CD4-positive, alpha-beta T cell (primary cell): ENCODE measurements at regions not wholly inside any gene's neighbourhood (a gene's known extent, or its start where the extent isn't known, plus 50 kb on each side); places are given as distances from the start of the nearest gene placed in this dataset.

Experiments
- ATAC-seq: fragments of 200-7000 bp; cut with Tn5 transposase; one replicate; pipeline ENCODE4 v1.10.0; 2022; ENCODE audit warnings: mild to moderate bottlenecking; ENCODE audit not compliant: poor library complexity
- CTCF ChIA-PET: fragments of 350-600 bp; sonication (Branson Sonifier 250); formaldehyde crosslinking; loops from one replicate; lab custom pipeline; 2021; ENCODE audit warnings: antibody characterized with exemption, inconsistent platforms; lab: Charles Lee
- POLR2A ChIA-PET: fragments of 350-600 bp; sonication (Branson Sonifier 250); formaldehyde crosslinking; loops from one replicate; lab custom pipeline; 2021; ENCODE audit warnings: antibody characterized with exemption, inconsistent platforms; lab: Charles Lee
- DNase-seq, 14 experiments: peaks; one replicate each; pipeline ENCODE4 v3.0.0-alpha.2; 2013 to 2020; ENCODE audit warnings: mixed read lengths in 2 of 14
- H3K27ac ChIP-seq, 2 donors: one replicate each; pipeline versions ENCODE4 v1.5.1 to v1.7.0; 2013; ENCODE audit warnings: low read length in 2 of 2, low read depth in 1 of 2, mild to moderate bottlenecking in 1 of 2
- H3K27me3 ChIP-seq, 2 experiments: 1 replicate in 1 of 2; 2 replicates in 1 of 2; pipeline versions ENCODE4 v1.6.1 to v1.7.0; 2013; ENCODE audit warnings: low read length in 2 of 2, control low read depth in 1 of 2, mild to moderate bottlenecking in 1 of 2, moderate library complexity in 1 of 2; ENCODE audit not compliant: insufficient read depth in 2 of 2, control insufficient read depth in 1 of 2
- H3K36me3 ChIP-seq: one replicate; pipeline ENCODE4 v1.6.1; 2013; ENCODE audit warnings: low read length, control low read depth; ENCODE audit not compliant: insufficient read depth
- H3K4me1 ChIP-seq: one replicate; pipeline ENCODE4 v1.6.1; 2013; ENCODE audit warnings: low read length, control low read depth; ENCODE audit not compliant: insufficient read depth
- H3K4me3 ChIP-seq: one replicate; pipeline ENCODE4 v1.5.1; 2013; ENCODE audit warnings: mild to moderate bottlenecking, low read length, moderate library complexity
- H3K9me3 ChIP-seq, 2 experiments: 1 replicate in 1 of 2; 2 replicates in 1 of 2; pipeline versions ENCODE4 v1.6.1 to v1.7.0; 2013; ENCODE audit warnings: low read length in 2 of 2, mild to moderate bottlenecking in 2 of 2, control low read depth in 1 of 2, moderate library complexity in 1 of 2; ENCODE audit not compliant: control insufficient read depth in 1 of 2, insufficient read depth in 1 of 2
- H3K27ac Mint-ChIP-seq: one replicate; pipeline ENCODE4 v1.8.0; 2020; ENCODE audit warnings: mixed read lengths
- H3K27me3 Mint-ChIP-seq: one replicate; pipeline ENCODE4 v1.8.0; 2021; ENCODE audit warnings: mixed read lengths
- H3K36me3 Mint-ChIP-seq: one replicate; pipeline ENCODE4 v1.8.0; 2021; ENCODE audit warnings: low read depth, mixed read lengths
- H3K4me1 Mint-ChIP-seq: one replicate; pipeline ENCODE4 v1.8.0; 2021; ENCODE audit warnings: low read depth, mixed read lengths
- H3K4me3 Mint-ChIP-seq: one replicate; pipeline ENCODE4 v1.8.0; 2020; ENCODE audit warnings: mild to moderate bottlenecking, mixed read lengths
- H3K9me3 Mint-ChIP-seq: one replicate; pipeline ENCODE4 v1.8.0; 2020; ENCODE audit warnings: mixed read lengths
- CTCF ChIP-seq: fragments of 200-600 bp; IDR thresholded peaks from one replicate; pipeline ENCODE4 v1.8.0; 2022; ENCODE audit warnings: antibody characterized with exemption, mild to moderate bottlenecking
- intact Hi-C, 2 experiments: fragments of 100-400 bp; cut with DNase I in 1 of 2; cut with micrococcal nuclease in 1 of 2; formaldehyde crosslinking; loops; one replicate each; pipeline versions ENCODE4 v1.15.1 to v1.9.0; 2023 to 2025; cut with DNase I, micrococcal nuclease

DNA sequence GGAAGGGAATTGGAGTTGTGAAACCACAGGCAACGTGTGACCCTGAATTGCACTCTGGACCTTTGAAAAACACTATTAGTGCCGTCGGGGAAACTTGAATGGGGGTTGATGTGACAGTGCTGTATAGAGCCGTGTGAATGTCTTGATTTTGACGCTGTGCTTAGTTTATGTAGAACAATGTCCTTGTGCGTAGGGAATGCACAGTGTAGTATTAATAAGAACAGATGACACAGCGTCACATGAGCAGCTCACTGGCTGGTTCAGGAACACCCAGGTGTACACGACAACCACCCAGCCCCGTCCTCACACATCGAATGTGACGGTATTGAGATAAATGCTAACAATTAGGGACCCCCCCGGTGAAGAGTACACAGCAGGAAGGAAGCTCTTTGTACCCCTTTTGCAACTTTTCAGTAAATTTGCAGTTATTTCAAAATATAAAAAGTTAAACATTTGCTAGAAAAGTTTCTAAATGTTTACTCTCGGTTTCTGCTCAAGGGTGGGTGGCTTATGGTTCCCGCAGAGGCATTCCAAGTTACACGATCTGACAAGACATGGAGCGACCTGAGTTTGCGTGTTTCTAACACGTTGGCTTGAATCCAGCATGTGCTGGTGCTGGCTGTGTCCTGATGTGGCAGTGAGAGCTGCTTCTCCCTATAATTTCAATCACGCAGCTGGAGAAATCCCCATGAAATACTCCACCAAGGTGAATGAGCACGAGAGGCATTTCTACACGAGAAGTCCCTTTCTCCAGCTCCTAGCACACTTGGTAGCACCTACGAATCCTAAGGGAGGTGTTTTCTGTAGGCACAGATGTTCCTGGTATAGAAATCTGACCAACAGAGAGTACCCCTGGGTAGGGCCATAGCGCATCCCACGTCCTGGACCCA is 208.0 kb upstream of the EXOC2 start:
- intact Hi-C loops, result no loop called here

GRCh38 chr6:897528-898207 is 204.7 kb upstream of the EXOC2 start:
- POLR2A ChIA-PET, result no interaction called here
- no peak overlapping the region for H3K4me3 Mint-ChIP-seq
- ATAC-seq, result no peak
- H3K4me3 ChIP-seq, result no peak overlapping the region
- DNase-seq, result no peak
- H3K27ac ChIP-seq, result no peak overlapping the region
- peaks cover 36% of the 10 kb centered on the region for H3K27me3 Mint-ChIP-seq
- CTCF ChIA-PET, result no interaction called here
- TF ChIP-seq CTCF, result no peak
- no peaks in the 10 kb centered on the region for H3K27me3 ChIP-seq
- no peaks in the 10 kb centered on the region for H3K36me3 Mint-ChIP-seq
- H3K27ac Mint-ChIP-seq, result no peak overlapping the region
- no peaks in the 10 kb centered on the region for H3K9me3 ChIP-seq
- no peaks in the 10 kb centered on the region for H3K36me3 ChIP-seq
- H3K4me1 ChIP-seq, result no peaks in the 10 kb centered on the region
- intact Hi-C loops, result no loop called here
- no peaks in the 10 kb centered on the region for H3K4me1 Mint-ChIP-seq
- no peaks in the 10 kb centered on the region for H3K9me3 Mint-ChIP-seq

More for the DNA sequence above, 208.0 kb upstream of the EXOC2 start:
- Histone ChIP-seq H3K4me1 (no peaks in the 10 kb centered on the region), H3K27ac (no peak overlapping the region), H3K9me3 (no peaks in the 10 kb centered on the region), H3K36me3 (no peaks in the 10 kb centered on the region), H3K4me3 (no peak overlapping the region), H3K27me3 (no peaks in the 10 kb centered on the region)
- no peak overlapping the region for H3K27ac Mint-ChIP-seq
- no peak for TF ChIP-seq CTCF
- DNase-seq (no peak), ATAC-seq (no peak)
- no peaks in the 10 kb centered on the region for H3K4me1 Mint-ChIP-seq
- H3K9me3 Mint-ChIP-seq, result no peaks in the 10 kb centered on the region
- H3K36me3 Mint-ChIP-seq, result no peaks in the 10 kb centered on the region
- POLR2A ChIA-PET, result no interaction called here
- H3K4me3 Mint-ChIP-seq, result no peak overlapping the region
- H3K27me3 Mint-ChIP-seq, result peaks cover 36% of the 10 kb centered on the region
- CTCF ChIA-PET, result no interaction called here

GRCh38 chr6:894274-894673 is 201.3 kb upstream of the EXOC2 start:
- TF ChIP-seq CTCF, result no peak
- ATAC-seq (no peak), DNase-seq (no peak)
- no peaks in the 10 kb centered on the region for H3K4me1 Mint-ChIP-seq
- intact Hi-C loops, result no loop called here
- no peaks in the 10 kb centered on the region for H3K9me3 Mint-ChIP-seq
- H3K27me3 Mint-ChIP-seq, result peaks cover 24% of the 10 kb centered on the region
- no peaks in the 10 kb centered on the region for H3K27me3 ChIP-seq
- POLR2A ChIA-PET, result no interaction called here
- H3K27ac ChIP-seq, result no peak overlapping the region
- H3K27ac Mint-ChIP-seq, result no peak overlapping the region
- H3K9me3 ChIP-seq, result no peaks in the 10 kb centered on the region
- no peaks in the 10 kb centered on the region for H3K4me1 ChIP-seq
- no peak overlapping the region for H3K4me3 Mint-ChIP-seq
- no peaks in the 10 kb centered on the region for H3K36me3 Mint-ChIP-seq
- CTCF ChIA-PET, result no interaction called here
- no peaks in the 10 kb centered on the region for H3K36me3 ChIP-seq
- no peak overlapping the region for H3K4me3 ChIP-seq
